T-helper 1 cell treated with Interleukin-12 subunit alpha and Interleukin-12 subunit beta and Interleukin-4 antibody, amounts not matched to agents 30 μg/mL and 1 μg/mL, for 36 hours (primary cell): ENCODE measurements at regions not wholly inside any gene's neighbourhood (a gene's known extent, or its start where the extent isn't known, plus 50 kb on each side); places are given as distances from the start of the nearest gene placed in this dataset.
A peak's percentile ranks its signal among the peaks of the same experiment; 100 is the strongest.
"Not testable (repeated sequence)": the region's sequence is repeated elsewhere in the genome, so short reads cannot be mapped to it uniquely, and the experiment has no call there.

Source experiments
- H3K27ac Mint-ChIP-seq: one replicate; pipeline ENCODE4 v1.8.0; 2021; ENCODE audit warnings: mild to moderate bottlenecking, mixed read lengths
- H3K27me3 Mint-ChIP-seq: one replicate; pipeline ENCODE4 v1.8.0; 2021; ENCODE audit warnings: low read depth, mixed read lengths
- H3K36me3 Mint-ChIP-seq: one replicate; pipeline ENCODE4 v1.8.0; 2021; ENCODE audit warnings: low read depth, mixed read lengths
- H3K4me1 Mint-ChIP-seq: one replicate; pipeline ENCODE4 v1.8.0; 2021; ENCODE audit warnings: low read depth, mixed read lengths
- H3K4me3 Mint-ChIP-seq: one replicate; pipeline ENCODE4 v1.8.0; 2021; ENCODE audit warnings: mild to moderate bottlenecking, moderate library complexity, mixed read lengths
- H3K9me3 Mint-ChIP-seq: one replicate; pipeline ENCODE4 v1.8.0; 2021; ENCODE audit warnings: mixed read lengths

- H3K27me3 Mint-ChIP-seq: no peaks in the 10 kb centered on the region
- peaks cover 17% of the 10 kb centered on the region for H3K9me3 Mint-ChIP-seq
- no peak overlapping the region for H3K4me3 Mint-ChIP-seq
- H3K27ac Mint-ChIP-seq: no peak overlapping the region
- H3K36me3 Mint-ChIP-seq: peaks cover 4% of the 10 kb centered on the region
- H3K4me1 Mint-ChIP-seq: peaks cover 14% of the 10 kb centered on the region
Measured at GRCh38 chr12:127158385-127159061, 1108.4 kb upstream of the TMEM132C start.

- Mint-ChIP-seq H3K36me3 (peaks cover 4% of the 10 kb centered on the region), H3K4me1 (peaks cover 22% of the 10 kb centered on the region), H3K27ac (no peak overlapping the region), H3K27me3 (no peaks in the 10 kb centered on the region), H3K4me3 (no peak overlapping the region), H3K9me3 (peaks cover 17% of the 10 kb centered on the region)
Measured at GRCh38 chr12:127161466-127161865, 1105.5 kb upstream of the TMEM132C start.

- no peak overlapping the region for H3K27ac Mint-ChIP-seq
- no peak overlapping the region for H3K4me3 Mint-ChIP-seq
- peaks cover 22% of the 10 kb centered on the region for H3K4me1 Mint-ChIP-seq
- H3K9me3 Mint-ChIP-seq: peaks cover 17% of the 10 kb centered on the region
- H3K27me3 Mint-ChIP-seq: no peaks in the 10 kb centered on the region
- H3K36me3 Mint-ChIP-seq: peaks cover 4% of the 10 kb centered on the region
Measured at GRCh38 chr12:127162307-127162706, 1104.7 kb upstream of the TMEM132C start.

GRCh38 chr12:127162902-127163301 is 1104.1 kb upstream of the TMEM132C start:
- Mint-ChIP-seq H3K27ac (peak overlapping the region; percentile 45), H3K4me1 (peaks cover 22% of the 10 kb centered on the region), H3K9me3 (peaks cover 17% of the 10 kb centered on the region), H3K36me3 (peaks cover 4% of the 10 kb centered on the region), H3K27me3 (no peaks in the 10 kb centered on the region), H3K4me3 (peak overlapping the region; percentile 40)

GRCh38 chr12:127165567-127166392 is 1101.2 kb upstream of the TMEM132C start:
- peaks cover 14% of the 10 kb centered on the region for H3K9me3 Mint-ChIP-seq
- peak overlapping the region; percentile 66 for H3K27ac Mint-ChIP-seq
- peaks cover 9% of the 10 kb centered on the region for H3K27me3 Mint-ChIP-seq
- H3K36me3 Mint-ChIP-seq: peaks cover 4% of the 10 kb centered on the region
- H3K4me3 Mint-ChIP-seq: peak overlapping the region; percentile 80
- H3K4me1 Mint-ChIP-seq: peaks cover 22% of the 10 kb centered on the region

GRCh38 chr12:127169321-127170181 is 1097.4 kb upstream of the TMEM132C start:
- Mint-ChIP-seq H3K27me3 (peaks cover 9% of the 10 kb centered on the region), H3K4me1 (peaks cover 2% of the 10 kb centered on the region), H3K4me3 (no peak overlapping the region), H3K27ac (no peak overlapping the region), H3K9me3 (no peaks in the 10 kb centered on the region), H3K36me3 (no peaks in the 10 kb centered on the region)

GRCh38 chr12:127170226-127171180 is 1096.5 kb upstream of the TMEM132C start:
- no peaks in the 10 kb centered on the region for H3K36me3 Mint-ChIP-seq
- H3K27ac Mint-ChIP-seq: no peak overlapping the region
- no peaks in the 10 kb centered on the region for H3K9me3 Mint-ChIP-seq
- peaks cover 9% of the 10 kb centered on the region for H3K27me3 Mint-ChIP-seq
- H3K4me3 Mint-ChIP-seq: no peak overlapping the region
- peaks cover 1% of the 10 kb centered on the region for H3K4me1 Mint-ChIP-seq

GRCh38 chr12:127172861-127173260 is 1094.1 kb upstream of the TMEM132C start:
- peaks cover 10% of the 10 kb centered on the region for H3K9me3 Mint-ChIP-seq
- H3K27ac Mint-ChIP-seq: no peak overlapping the region
- no peaks in the 10 kb centered on the region for H3K4me1 Mint-ChIP-seq
- peaks cover 9% of the 10 kb centered on the region for H3K27me3 Mint-ChIP-seq
- H3K36me3 Mint-ChIP-seq: no peaks in the 10 kb centered on the region
- H3K4me3 Mint-ChIP-seq: no peak overlapping the region

- H3K27me3 Mint-ChIP-seq, H3K36me3 Mint-ChIP-seq: not testable (repeated sequence)
Measured at GRCh38 chr12:127173971-127174370, 1093.0 kb upstream of the TMEM132C start.

GRCh38 chr12:127174881-127175280 is 1092.1 kb upstream of the TMEM132C start:
- Mint-ChIP-seq H3K9me3 (peaks cover 10% of the 10 kb centered on the region), H3K27ac (no peak overlapping the region), H3K27me3 (no peaks in the 10 kb centered on the region), H3K4me1 (no peaks in the 10 kb centered on the region), H3K36me3 (no peaks in the 10 kb centered on the region), H3K4me3 (no peak overlapping the region)

More at GRCh38 chr12:127173971-127174370, 1093.0 kb upstream of the TMEM132C start:
- peaks cover 10% of the 10 kb centered on the region for H3K9me3 Mint-ChIP-seq
- H3K27ac Mint-ChIP-seq, H3K4me3 Mint-ChIP-seq, H3K4me1 Mint-ChIP-seq: not testable (repeated sequence)

- Mint-ChIP-seq H3K27me3 (no peaks in the 10 kb centered on the region), H3K27ac (no peak overlapping the region), H3K4me3 (no peak overlapping the region), H3K4me1 (no peaks in the 10 kb centered on the region), H3K9me3 (peaks cover 10% of the 10 kb centered on the region), H3K36me3 (no peaks in the 10 kb centered on the region)
Measured at GRCh38 chr12:127175361-127175760, 1091.6 kb upstream of the TMEM132C start.

- H3K4me3 Mint-ChIP-seq: no peak overlapping the region
- H3K27ac Mint-ChIP-seq: no peak overlapping the region
- H3K4me1 Mint-ChIP-seq: no peaks in the 10 kb centered on the region
- peaks cover 10% of the 10 kb centered on the region for H3K9me3 Mint-ChIP-seq
- H3K27me3 Mint-ChIP-seq: no peaks in the 10 kb centered on the region
- H3K36me3 Mint-ChIP-seq: no peaks in the 10 kb centered on the region
Measured at GRCh38 chr12:127176804-127177203, 1090.2 kb upstream of the TMEM132C start.

GRCh38 chr12:127178052-127178451 is 1088.9 kb upstream of the TMEM132C start:
- H3K27me3 Mint-ChIP-seq: no peaks in the 10 kb centered on the region

More at GRCh38 chr12:127178052-127178451, 1088.9 kb upstream of the TMEM132C start:
- Mint-ChIP-seq H3K4me1 (no peaks in the 10 kb centered on the region), H3K36me3 (no peaks in the 10 kb centered on the region), H3K9me3 (peaks cover 10% of the 10 kb centered on the region), H3K27ac (no peak overlapping the region), H3K4me3 (no peak overlapping the region)
